ENCODE measurements at regions not wholly inside any gene's neighbourhood (a gene's known extent, or its start where the extent isn't known, plus 50 kb on each side); places are given as distances from the start of the nearest gene placed in this dataset.
A peak's percentile ranks its signal among the peaks of the same experiment; 100 is the strongest.
"Not testable (repeated sequence)": the region's sequence is repeated elsewhere in the genome, so short reads cannot be mapped to it uniquely, and the experiment has no call there.

DNA sequence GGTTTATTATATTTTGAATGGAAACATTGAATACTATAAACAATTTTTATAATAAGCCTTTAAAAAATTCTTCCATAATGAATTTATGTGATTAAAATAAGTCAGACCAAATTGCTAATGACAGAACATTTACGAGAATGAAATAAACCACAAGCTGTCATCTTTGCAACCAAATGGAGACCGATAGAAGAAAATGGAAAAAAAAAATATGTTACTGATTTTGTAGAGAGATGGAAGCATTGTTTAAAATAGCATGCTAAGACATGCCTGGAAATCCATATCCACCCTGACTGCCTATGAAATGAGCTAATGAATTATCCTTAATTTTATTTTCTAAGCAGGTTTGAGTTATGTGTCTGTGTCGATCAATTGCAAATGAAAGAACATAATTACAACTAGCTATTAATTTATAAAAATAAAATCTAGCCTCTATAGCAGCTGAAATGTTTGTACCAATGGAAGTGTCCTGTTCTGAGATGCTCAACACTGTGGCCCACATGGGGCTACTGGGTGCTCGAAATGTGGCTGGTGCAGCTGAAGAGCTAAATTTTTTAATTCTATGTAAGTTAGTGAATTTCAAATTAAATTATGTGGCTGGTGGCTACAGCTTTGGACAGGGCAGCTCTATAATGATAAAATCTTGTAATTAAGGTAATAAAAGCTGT, 832.8 kb downstream of the RNF144A start:
- DNase-seq (ENCODE audit: low read depth in 3 of 3) = no peak

DNA sequence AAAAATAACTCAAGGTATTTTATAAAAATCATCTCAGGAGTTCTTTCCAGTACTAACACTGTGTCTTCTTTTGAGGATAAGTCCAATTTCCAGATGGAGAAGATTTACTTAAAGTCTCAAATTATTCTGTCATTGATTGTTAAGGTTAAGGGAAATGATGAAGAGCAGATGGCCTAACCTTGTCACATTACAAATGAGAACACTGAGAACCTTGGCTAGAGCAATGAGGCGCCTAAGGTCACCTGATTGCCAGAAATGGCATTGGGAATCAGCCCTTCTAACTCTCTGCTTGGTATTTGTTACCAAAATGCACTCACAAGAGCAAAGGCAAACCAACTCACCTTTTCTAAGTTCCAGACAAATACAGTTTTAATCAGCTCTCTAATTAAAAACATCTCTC, 835.1 kb downstream of the RNF144A start:
- no peak for DNase-seq (ENCODE audit: low read depth in 3 of 3)

DNA sequence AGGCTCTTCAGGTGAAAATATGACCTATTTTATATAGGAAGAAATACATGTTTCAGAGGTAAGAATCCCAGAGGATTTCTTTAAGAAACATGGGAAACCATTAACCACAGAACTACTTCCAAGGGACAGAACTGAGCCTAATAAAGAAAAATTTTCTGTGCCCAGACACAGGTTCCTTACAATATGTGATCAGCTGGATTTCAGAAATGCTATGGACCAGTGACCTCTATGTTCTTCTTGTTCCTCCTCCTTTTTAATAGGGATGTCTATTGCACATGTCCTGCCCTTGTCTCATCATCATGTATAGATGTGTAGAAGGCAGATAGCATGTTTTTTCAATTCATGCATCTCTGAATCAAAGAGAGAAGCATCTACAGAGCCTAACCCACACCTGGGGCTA, 836.6 kb downstream of the RNF144A start:
- no peak for DNase-seq (ENCODE audit: low read depth in 3 of 3)

DNA sequence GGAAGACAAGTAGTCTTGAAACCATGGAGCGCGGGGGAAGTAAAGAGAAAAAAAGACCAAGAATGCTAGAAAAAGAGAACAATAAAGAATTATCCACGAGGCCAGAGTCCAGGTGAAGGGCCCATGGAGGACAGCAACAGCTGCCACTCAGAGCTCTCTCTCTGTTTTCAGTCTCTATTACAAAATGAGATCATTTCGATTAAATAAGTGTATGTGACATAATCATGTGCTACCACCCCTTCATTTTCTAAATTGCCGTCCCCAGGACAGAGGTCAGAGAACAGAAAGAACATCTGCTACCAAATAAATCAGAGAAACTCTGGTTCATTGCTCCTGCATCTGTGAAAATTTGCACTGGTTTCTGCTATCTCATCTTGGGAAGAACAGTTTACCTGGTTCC, 838.7 kb downstream of the RNF144A start:
- DNase-seq (ENCODE audit: low read depth in 3 of 3) = no peak

DNA sequence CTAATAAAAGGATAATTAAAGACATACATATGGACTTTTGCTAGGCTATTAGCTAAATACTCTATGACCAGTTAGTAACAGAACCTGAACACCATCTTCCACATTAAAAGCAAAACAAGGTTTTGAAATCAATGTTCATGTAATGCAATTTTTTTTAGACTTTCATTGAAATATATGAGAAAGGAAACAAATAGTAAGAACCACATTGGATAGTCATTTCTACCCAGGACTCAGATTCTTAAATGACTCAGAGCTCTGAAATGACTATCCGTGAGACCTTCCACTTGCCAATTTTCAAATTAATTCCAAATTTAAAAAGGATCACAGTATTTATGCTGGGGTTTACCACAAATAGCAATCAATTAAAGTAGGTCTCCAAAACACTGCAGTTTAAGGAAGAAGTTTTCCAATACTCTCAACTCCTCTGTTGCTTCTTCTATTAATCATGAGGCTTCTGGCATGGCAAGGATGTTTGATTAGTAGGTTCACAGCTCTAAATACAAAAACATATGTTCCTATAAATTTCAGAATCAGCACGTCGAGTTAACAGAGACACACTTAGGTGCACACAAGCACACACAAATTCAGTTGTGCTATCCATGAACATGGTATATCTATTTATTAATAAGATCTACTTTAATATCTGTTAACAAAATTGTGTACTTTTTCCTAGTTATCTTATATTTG, 841.0 kb downstream of the RNF144A start:
- no peak for DNase-seq (ENCODE audit: low read depth in 3 of 3)

DNA sequence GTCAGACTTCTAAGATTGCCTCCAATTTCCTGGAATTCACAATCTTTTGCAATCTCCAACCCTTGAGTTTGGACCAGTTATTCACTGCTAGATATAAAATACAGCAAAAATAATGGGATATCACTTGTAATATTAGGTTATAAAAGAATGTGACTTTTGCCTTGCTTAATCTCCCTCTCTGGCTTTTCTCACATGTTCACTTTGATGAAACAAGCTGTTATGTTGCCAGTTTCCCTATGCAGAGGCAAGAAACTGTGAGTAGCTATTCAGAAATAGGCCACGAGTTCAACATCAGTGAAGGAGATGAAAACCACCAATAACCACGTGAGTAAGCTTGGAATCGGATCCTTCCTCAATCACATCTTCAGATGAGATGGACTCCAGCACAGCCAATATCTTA, 842.7 kb downstream of the RNF144A start:
- no peak for DNase-seq (ENCODE audit: low read depth in 3 of 3)

DNA sequence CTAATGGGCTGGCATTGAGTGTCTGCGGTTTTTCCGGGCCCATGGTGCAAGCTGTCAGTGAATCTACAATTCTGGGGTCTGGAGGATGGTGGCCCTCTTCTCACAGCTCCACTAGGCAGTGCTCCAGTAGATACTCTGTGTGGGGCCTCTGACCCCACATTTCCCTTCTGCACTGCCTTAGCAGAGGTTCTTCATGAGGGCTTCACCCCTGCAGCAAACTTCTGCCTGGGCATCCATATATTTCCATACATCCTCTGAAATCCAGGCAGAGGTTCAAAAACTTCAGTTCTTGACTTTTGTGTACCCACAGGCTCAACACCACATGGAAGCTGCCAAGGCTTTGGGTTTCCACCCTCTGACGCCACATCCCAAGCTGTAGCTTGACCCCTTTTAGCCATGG, 846.2 kb downstream of the RNF144A start:
- not testable (repeated sequence) for DNase-seq (ENCODE audit: low read depth in 3 of 3)

DNA sequence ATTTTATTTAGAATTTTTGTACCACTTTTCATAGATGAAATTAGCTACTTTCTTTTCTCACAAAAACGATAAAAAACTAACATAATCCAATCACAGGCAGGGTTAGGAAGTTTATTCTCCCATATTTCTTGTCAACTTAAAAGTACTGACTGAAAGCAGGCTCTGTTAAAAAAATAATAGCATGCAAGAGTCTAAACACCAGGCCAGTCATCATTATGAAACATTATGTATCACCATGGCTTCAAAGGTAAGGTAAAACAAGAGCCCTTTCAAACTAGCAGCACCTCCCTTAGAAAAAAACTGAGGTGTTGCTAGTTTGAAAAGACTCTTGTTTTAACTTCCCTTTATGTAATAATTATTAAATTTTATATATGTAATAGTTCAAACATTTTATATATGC, 848.0 kb downstream of the RNF144A start:
- DNase-seq (ENCODE audit: low read depth in 3 of 3) = no peak

DNA sequence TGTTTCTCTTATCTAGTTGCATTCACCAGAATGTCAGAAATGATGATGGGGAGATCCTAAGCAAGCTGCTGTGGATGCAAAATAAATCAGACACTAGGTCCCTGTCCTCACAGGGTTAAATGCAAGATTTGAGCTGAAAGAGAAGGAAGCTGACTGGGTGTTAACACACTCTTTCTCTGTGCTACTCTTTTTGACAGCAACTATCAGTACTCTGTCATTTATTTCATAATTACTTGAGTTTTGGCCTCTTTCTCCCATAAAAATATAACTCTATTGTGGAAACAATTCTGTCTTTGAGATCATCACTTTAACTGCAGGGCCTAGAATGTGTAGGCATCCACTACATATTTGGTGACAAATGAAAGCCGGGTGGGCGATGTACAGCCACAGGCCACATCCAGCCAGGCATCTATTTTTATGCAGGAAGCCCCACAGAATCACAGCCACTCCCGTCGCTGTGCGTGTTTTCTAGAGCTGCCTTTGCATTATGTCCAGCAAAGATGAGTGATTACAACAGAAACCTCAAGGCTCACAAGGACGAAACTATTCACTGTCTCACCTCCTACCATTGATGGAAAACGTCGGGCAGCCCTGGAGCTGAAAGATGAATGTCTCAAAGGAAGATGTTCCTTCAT, 849.0 kb downstream of the RNF144A start:
- DNase-seq (ENCODE audit: low read depth in 3 of 3) = peak in 1 of 3 experiments; percentile 7

DNA sequence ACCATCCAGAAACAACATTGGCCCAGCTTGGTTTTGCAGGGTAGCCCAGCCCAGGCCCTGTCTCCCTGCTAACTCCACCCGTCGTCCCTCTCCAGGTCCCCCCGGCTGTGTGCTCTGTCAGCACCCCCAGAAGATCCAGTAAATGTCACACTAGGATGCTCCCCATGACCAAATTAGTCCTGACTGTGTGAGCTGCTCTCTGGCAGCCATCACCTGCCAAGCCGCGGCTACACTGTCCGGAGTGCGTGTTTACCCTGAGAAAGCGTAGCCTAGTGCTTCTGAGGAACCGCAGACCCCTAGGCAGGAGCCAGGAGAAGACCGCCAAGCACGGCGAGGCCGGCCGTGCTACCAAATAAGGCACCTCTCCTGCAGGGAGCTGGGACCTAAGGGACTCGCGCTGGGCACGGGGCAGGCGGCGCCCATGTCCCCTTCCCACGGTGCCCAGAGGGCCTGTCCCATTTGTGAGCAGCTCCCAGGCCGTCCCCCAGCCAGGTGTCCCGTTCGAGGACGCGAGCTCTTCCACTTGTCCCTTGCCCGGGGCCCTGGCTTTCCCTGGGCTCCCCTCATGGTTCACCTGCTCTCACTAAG, 849.9 kb downstream of the RNF144A start:
- DNase-seq (ENCODE audit: low read depth in 3 of 3) = no peak

DNA sequence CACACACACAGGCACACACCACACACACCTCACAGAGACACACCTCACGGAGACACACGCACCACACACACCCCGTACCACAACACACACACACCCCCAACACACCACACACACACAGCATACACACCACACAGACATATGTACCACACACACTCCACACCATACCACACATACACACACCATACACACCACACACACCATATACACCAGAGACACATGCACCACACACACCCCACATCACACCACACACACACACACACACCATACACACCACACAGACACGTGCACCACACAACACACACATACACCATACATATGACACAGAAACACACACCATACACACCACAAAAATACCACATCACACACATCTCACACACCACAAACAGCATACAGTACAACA, 850.7 kb downstream of the RNF144A start:
- no peak for DNase-seq (ENCODE audit: low read depth in 3 of 3)

DNA sequence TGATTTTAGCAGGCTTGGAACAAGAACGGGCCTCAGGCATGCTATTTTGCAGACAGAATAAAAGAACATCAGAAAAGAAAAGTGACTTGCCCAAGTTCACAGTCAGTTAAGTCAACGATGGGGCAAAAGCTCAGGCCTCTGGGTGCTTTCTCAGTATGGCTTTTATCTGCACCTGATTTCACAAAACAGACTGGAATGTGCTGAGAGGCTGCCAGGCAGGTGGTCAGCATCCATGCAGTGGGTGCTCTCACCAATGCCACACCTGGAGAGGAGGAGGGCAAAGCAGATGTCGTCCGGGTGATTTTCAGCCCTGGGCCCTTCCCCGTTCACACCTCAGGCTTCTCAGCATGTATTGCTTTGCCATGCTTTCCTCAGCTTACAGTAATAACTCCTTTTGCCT, 854.6 kb downstream of the RNF144A start:
- no peak for DNase-seq (ENCODE audit: low read depth in 3 of 3)

DNA sequence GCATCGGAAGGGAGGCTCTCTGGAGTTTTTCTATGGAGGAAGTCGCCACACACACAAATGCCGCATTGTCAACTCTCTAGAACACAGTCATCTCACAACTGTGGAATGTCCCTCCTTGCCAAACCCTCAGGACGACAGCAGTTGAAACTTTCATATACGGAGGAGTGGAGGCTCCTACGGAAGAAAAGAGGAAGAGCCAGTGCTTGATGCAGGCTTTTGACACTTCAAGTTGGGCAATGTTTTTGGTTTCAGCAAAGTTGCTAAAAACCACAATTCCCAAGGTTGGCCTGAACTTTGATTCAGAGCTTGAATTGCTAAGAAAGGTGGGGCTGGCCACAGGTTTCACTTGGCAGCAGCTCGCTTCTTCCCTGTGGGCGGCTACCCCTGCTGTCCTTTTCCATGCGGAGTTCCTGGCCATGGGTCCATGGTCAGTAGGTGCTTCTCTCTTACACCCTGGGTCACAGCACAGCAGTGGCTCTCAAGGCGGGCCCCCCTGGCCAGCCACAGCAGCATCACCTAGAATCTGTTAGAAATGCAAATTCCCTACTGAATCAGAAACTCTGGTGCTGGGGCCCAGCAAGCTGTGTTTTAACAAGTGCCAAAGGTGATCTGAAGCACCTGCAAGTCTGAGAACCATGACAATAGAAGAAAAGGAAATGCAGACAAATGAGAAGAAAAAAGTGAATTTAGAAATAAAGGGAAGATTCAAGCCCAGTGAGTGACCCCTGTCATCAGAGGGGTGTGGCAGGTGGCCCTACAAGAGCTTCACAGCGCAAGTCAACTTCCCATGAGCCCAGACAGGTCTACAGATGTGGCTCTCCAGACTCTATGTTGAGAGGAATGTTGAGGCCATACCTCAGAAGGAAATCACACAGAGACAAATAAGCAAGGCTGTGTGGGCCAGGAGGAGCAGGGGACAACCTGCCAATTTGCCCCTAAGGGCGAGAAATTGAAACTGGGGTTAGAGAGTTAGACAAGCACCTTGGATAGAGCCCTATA, 856.4 kb downstream of the RNF144A start:
- peak in 2 of 3 experiments; percentile 5 to 25 for DNase-seq (ENCODE audit: low read depth in 3 of 3)

DNA sequence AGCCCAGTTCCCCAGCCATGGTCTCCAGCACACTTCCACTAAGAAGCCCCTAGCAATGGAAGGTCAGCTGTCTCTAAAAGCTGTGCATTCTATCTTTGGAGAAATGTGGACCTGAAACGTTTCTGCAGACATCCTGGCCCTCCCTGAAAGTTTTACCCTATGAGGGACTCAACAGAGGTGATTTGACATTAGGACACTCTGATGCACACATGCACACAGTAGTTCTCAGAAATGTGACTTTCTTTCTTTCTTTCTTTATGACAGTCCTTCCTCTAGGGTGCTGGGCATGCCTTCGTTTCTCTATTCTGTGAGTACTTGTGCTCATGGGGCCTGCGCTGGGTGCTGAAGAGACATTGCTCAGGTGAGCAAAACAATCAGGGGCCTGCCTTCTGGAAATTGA, 857.3 kb downstream of the RNF144A start:
- no peak for DNase-seq (ENCODE audit: low read depth in 3 of 3)

DNA sequence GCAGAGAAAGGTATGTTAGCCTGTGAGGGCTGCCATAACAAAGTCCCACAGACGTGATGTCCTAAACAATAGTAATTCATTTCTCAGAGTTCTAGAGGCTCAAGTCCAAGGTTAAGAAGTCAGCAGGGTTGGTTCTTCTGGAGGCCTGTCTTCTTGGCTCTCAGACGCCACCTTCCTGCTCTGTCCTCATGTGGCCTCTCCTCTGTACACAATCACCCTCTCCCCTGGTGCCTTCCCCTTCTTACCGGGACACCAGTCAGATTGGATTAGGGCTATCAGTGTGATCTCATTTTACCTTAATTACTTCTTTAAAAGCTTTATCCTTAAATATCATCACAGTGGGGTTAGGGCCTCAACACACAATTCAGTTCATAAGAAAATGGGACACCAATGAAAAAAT, 860.5 kb downstream of the RNF144A start:
- DNase-seq (ENCODE audit: low read depth in 3 of 3) = no peak

DNA sequence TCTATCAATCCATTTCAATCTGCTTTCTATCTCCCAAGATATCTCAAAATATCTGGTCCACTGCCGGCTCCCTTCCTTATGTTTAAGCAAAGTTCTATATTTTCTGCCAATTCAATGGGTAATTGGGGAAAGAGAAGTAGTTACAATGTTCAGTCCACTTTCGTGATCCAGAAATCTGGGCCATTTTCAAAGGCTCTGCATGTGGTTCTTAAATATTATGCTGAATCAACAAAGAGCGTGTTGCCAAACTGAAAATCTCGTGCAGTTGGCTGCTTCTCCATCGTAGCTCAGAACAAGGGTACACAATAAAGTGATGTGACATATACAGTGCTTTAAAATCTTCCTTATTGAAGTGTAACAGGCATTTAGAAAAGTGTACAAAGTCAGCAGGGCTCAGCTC, 863.1 kb downstream of the RNF144A start:
- DNase-seq (ENCODE audit: low read depth in 3 of 3) = no peak

DNA sequence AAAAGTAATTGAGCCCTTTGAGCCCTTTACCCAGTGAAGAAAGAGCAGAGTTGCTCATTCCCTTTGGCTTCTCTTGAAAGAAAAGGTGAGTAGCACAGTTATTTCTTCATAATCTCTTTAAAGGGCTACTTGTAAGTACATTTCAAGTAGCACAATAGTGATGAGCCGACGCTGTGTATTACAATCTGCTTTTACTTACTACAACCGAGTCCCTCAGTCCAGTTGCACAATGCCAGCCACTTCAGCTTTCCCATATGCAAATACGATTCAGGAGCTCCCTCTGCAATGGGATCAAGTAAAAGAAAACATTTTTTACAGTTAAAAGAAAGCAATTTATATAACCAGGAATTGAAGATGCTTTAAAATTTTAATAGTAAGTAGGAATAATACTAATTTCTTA, 868.5 kb downstream of the RNF144A start:
- DNase-seq (ENCODE audit: low read depth in 3 of 3) = no peak

DNA sequence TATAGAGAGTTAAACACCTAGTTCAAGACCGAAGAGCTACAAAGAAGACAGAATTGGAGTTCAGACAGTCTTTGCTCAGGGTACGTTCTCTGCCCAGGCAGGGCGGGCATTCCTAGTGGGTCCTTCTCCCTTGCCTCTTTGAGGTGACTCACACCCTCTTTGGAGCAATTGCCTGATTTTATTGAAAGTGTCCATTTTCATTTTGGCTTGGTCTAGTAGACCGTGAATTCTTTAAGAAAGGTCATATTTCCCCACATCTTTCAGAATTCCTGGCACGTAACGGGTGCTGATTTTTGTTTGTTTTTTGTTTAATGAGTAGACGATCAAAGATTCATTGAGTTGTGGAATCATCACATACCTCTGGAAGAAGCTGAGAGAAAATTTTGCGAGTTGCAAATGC, 871.5 kb downstream of the RNF144A start:
- DNase-seq (ENCODE audit: low read depth in 3 of 3) = no peak

DNA sequence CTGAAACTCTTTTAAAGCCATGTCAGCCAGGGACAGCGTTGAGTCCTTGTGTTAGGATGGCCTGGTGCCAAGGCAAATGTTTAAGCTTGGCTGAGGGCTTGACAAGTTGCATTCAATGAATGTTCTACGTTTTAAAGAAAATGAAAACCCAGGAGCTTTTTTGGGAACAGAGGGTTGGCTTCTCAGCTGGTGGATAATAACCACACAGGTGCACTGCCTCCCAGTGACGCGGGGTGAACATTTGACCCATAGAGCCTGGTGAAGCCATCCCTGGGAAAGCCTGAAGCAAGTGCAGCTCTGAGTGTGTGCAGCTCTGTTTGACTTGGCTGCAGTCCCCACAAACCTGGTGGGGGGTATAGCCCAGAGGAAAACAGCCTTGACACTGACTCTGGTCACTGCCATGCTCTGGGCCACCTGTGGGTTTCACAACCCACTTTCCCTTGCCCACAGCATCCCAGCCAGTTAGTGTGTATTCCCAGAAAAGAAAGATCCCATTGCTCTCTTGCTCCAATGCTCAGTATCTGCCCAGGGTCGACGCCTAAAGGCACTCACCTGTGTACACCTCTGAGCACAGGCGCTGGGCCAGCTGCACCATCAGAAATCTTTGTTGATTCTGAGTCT, 874.9 kb downstream of the RNF144A start:
- no peak for DNase-seq (ENCODE audit: low read depth in 3 of 3)

DNA sequence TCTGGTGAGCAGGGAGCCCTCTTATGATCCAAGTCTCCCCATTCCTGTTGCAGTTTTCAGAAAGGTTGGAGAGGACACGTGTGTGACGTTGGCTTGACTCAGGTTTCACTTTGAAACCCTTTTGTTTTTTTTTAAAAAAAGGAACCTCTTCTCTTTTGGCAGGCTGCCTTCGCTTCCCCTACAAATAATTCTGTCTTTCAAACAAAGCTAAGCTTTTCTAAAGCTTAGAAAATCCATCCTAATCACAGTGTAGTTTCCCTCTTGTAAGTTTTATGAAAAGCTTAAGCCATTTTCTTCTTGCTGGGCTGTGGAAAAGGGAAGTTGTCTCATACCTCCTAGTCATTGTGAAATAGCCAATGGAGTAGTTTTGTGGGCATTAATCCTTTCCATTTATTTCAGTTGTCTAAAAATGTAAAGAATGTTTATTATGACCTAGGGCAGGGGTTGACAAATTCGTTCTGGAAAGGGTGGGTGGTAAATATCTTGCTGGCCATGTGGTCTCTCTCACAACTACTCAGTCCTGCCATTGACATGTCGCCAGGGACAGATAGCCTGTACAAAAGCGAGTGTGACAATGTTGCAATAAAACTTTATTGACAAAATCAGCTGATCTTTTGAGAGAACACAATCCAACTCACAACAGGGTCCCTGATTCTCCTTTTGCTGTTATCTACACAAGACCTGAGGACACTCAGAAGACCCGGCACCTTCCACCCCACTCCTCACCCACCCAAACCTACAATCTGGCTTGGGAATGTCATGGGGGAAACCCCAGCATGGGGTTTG, 878.8 kb downstream of the RNF144A start:
- no peak for DNase-seq (ENCODE audit: low read depth in 3 of 3)
